Activated T-helper 17 cell treated with anti-CD3 and anti-CD28 coated beads, Interleukin-2, amount 50 U/mL, for 72 hours (primary cell): ENCODE measurements at regions not wholly inside any gene's neighbourhood (a gene's known extent, or its start where the extent isn't known, plus 50 kb on each side); places are given as distances from the start of the nearest gene placed in this dataset.
A peak's percentile ranks its signal among the peaks of the same experiment; 100 is the strongest.
"Not testable (repeated sequence)": the region's sequence is repeated elsewhere in the genome, so short reads cannot be mapped to it uniquely, and the experiment has no call there.

ENCODE experiments used
- ATAC-seq: fragments of 150-1000 bp; cut with Tn5 transposase; replicated peaks from 2 replicates; pipeline ENCODE4 v1.10.0; 2021; ENCODE audit warnings: mild to moderate bottlenecking, moderate library complexity
- H3K27ac Mint-ChIP-seq: one replicate; pipeline ENCODE4 v1.8.0; 2022; ENCODE audit warnings: mixed read lengths
- H3K27me3 Mint-ChIP-seq: one replicate; pipeline ENCODE4 v1.8.0; 2022; ENCODE audit warnings: mixed read lengths
- H3K36me3 Mint-ChIP-seq: one replicate; pipeline ENCODE4 v1.8.0; 2022; ENCODE audit warnings: low read depth, mild to moderate bottlenecking, mixed read lengths
- H3K4me1 Mint-ChIP-seq: one replicate; pipeline ENCODE4 v1.8.0; 2022; ENCODE audit warnings: mixed read lengths
- H3K4me3 Mint-ChIP-seq: one replicate; pipeline ENCODE4 v1.8.0; 2022; ENCODE audit warnings: mild to moderate bottlenecking, mixed read lengths
- H3K9me3 Mint-ChIP-seq: one replicate; pipeline ENCODE4 v1.8.0; 2022; ENCODE audit warnings: mixed read lengths

- H3K27me3 Mint-ChIP-seq, H3K36me3 Mint-ChIP-seq, H3K4me1 Mint-ChIP-seq, H3K9me3 Mint-ChIP-seq, H3K27ac Mint-ChIP-seq, ATAC-seq, H3K4me3 Mint-ChIP-seq: not testable (repeated sequence)
Measured at GRCh38 chr12:46619474-46619873, 206.3 kb downstream of the SLC38A4 start.

- H3K9me3 Mint-ChIP-seq, H3K36me3 Mint-ChIP-seq, H3K4me3 Mint-ChIP-seq, H3K27ac Mint-ChIP-seq, ATAC-seq, H3K27me3 Mint-ChIP-seq, H3K4me1 Mint-ChIP-seq: not testable (repeated sequence)
Measured at GRCh38 chr12:46617737-46618136, 208.1 kb downstream of the SLC38A4 start.

- Mint-ChIP-seq H3K4me1 (no peaks in the 10 kb centered on the region), H3K27me3 (no peaks in the 10 kb centered on the region), H3K4me3 (no peak overlapping the region), H3K9me3 (peaks cover 9% of the 10 kb centered on the region), H3K27ac (no peak overlapping the region), H3K36me3 (no peaks in the 10 kb centered on the region)
- no peak for ATAC-seq
Measured at GRCh38 chr12:46617167-46617566, 208.6 kb downstream of the SLC38A4 start.

GRCh38 chr12:46610754-46611153, 215.0 kb downstream of the SLC38A4 start:
- Mint-ChIP-seq H3K36me3 (no peaks in the 10 kb centered on the region), H3K4me3 (no peak overlapping the region)

GRCh38 chr12:46609674-46610073, 216.1 kb downstream of the SLC38A4 start:
- peaks cover 20% of the 10 kb centered on the region for H3K4me1 Mint-ChIP-seq
- peak overlapping the region; percentile 85 for H3K27ac Mint-ChIP-seq
- no peaks in the 10 kb centered on the region for H3K36me3 Mint-ChIP-seq
- peaks cover 7% of the 10 kb centered on the region for H3K9me3 Mint-ChIP-seq
- H3K4me3 Mint-ChIP-seq, result peak overlapping the region; percentile 64
- H3K27me3 Mint-ChIP-seq, result no peaks in the 10 kb centered on the region
- ATAC-seq, result no peak

More at GRCh38 chr12:46610754-46611153, 215.0 kb downstream of the SLC38A4 start:
- Mint-ChIP-seq H3K27me3 (no peaks in the 10 kb centered on the region), H3K9me3 (peaks cover 7% of the 10 kb centered on the region), H3K4me1 (peaks cover 20% of the 10 kb centered on the region), H3K27ac (no peak overlapping the region)
- no peak for ATAC-seq

GRCh38 chr12:46609273-46609623, 216.5 kb downstream of the SLC38A4 start:
- Mint-ChIP-seq H3K27me3 (no peaks in the 10 kb centered on the region), H3K4me3 (peak overlapping the region; percentile 64), H3K36me3 (no peaks in the 10 kb centered on the region), H3K9me3 (peaks cover 7% of the 10 kb centered on the region), H3K4me1 (peaks cover 20% of the 10 kb centered on the region), H3K27ac (peak overlapping the region; percentile 85)
- ATAC-seq, result peak; percentile 91

GRCh38 chr12:46608431-46609272, 217.1 kb downstream of the SLC38A4 start:
- H3K9me3 Mint-ChIP-seq, result peaks cover 7% of the 10 kb centered on the region
- ATAC-seq, result peak; percentile 42
- peak overlapping the region; percentile 64 for H3K4me3 Mint-ChIP-seq
- peaks cover 20% of the 10 kb centered on the region for H3K4me1 Mint-ChIP-seq
- H3K36me3 Mint-ChIP-seq, result no peaks in the 10 kb centered on the region
- H3K27me3 Mint-ChIP-seq, result no peaks in the 10 kb centered on the region
- peak overlapping the region; percentile 85 for H3K27ac Mint-ChIP-seq

- Mint-ChIP-seq H3K4me3 (no peak overlapping the region), H3K4me1 (peaks cover 15% of the 10 kb centered on the region), H3K36me3 (no peaks in the 10 kb centered on the region), H3K9me3 (peaks cover 19% of the 10 kb centered on the region), H3K27me3 (no peaks in the 10 kb centered on the region), H3K27ac (no peak overlapping the region)
- ATAC-seq, result no peak
Measured at GRCh38 chr12:46604684-46605083, 221.1 kb downstream of the SLC38A4 start.

GRCh38 chr12:46603776-46604456, 221.9 kb downstream of the SLC38A4 start:
- no peak overlapping the region for H3K27ac Mint-ChIP-seq
- no peaks in the 10 kb centered on the region for H3K36me3 Mint-ChIP-seq
- ATAC-seq, result no peak
- H3K4me3 Mint-ChIP-seq, result no peak overlapping the region
- H3K4me1 Mint-ChIP-seq, result peaks cover 7% of the 10 kb centered on the region
- peaks cover 24% of the 10 kb centered on the region for H3K9me3 Mint-ChIP-seq
- no peaks in the 10 kb centered on the region for H3K27me3 Mint-ChIP-seq

- peaks cover 31% of the 10 kb centered on the region for H3K9me3 Mint-ChIP-seq
- peaks cover 4% of the 10 kb centered on the region for H3K4me1 Mint-ChIP-seq
- no peaks in the 10 kb centered on the region for H3K36me3 Mint-ChIP-seq
- no peak overlapping the region for H3K4me3 Mint-ChIP-seq
- H3K27me3 Mint-ChIP-seq, result no peaks in the 10 kb centered on the region
- no peak overlapping the region for H3K27ac Mint-ChIP-seq
- ATAC-seq, result no peak
Measured at GRCh38 chr12:46602474-46602873, 223.3 kb downstream of the SLC38A4 start.

- Mint-ChIP-seq H3K27me3 (no peaks in the 10 kb centered on the region), H3K36me3 (no peaks in the 10 kb centered on the region), H3K9me3 (peaks cover 10% of the 10 kb centered on the region), H3K4me3 (no peak overlapping the region), H3K27ac (no peak overlapping the region), H3K4me1 (peaks cover 10% of the 10 kb centered on the region)
- ATAC-seq, result no peak
Measured at GRCh38 chr12:46590991-46591703, 218.6 kb upstream of the SLC38A2 start.

- Mint-ChIP-seq H3K9me3 (peaks cover 18% of the 10 kb centered on the region), H3K36me3 (no peaks in the 10 kb centered on the region), H3K27me3 (no peaks in the 10 kb centered on the region), H3K4me3 (peak overlapping the region; percentile 37), H3K27ac (no peak overlapping the region), H3K4me1 (peaks cover 14% of the 10 kb centered on the region)
- no peak for ATAC-seq
Measured at GRCh38 chr12:46585854-46586621, 213.5 kb upstream of the SLC38A2 start.

- H3K9me3 Mint-ChIP-seq, result peaks cover 18% of the 10 kb centered on the region
- H3K36me3 Mint-ChIP-seq, H3K4me3 Mint-ChIP-seq, H3K27me3 Mint-ChIP-seq, H3K27ac Mint-ChIP-seq, ATAC-seq: not testable (repeated sequence)
- H3K4me1 Mint-ChIP-seq, result peaks cover 14% of the 10 kb centered on the region
Measured at GRCh38 chr12:46584098-46584497, 211.5 kb upstream of the SLC38A2 start.

GRCh38 chr12:46581990-46582389, 209.4 kb upstream of the SLC38A2 start:
- not testable (repeated sequence) for H3K27me3 Mint-ChIP-seq, H3K36me3 Mint-ChIP-seq, H3K27ac Mint-ChIP-seq, H3K4me3 Mint-ChIP-seq, ATAC-seq
- Mint-ChIP-seq H3K9me3 (peaks cover 18% of the 10 kb centered on the region), H3K4me1 (peaks cover 14% of the 10 kb centered on the region)
